HCT116 (cell line): ENCODE measurements at regions not wholly inside any gene's neighbourhood (a gene's known extent, or its start where the extent isn't known, plus 50 kb on each side); places are given as distances from the start of the nearest gene placed in this dataset.

Experiments used
- ATAC-seq: fragments of 200-7000 bp; cut with Tn5 transposase; 2 replicates; pipeline ENCODE4 v1.9.1; 2020; ENCODE audit warnings: mild to moderate bottlenecking, moderate library complexity
- BruUV-seq: library from RNA; stranded (reverse); fragments of 400-500 nt; replicated peaks from 2 replicates; lab custom pipeline; 2021; lab: Mats Ljungman, UMichigan
- CTCF ChIA-PET: fragments of 300-600 bp; sonication (Branson Sonifier 250); formaldehyde crosslinking; loops from one replicate; lab custom pipeline; 2021; ENCODE audit warnings: antibody characterized with exemption; lab: Charles Lee
- POLR2A ChIA-PET: fragments of 300-600, 350-600 bp; sonication (Branson Sonifier 250); formaldehyde crosslinking; loops from one replicate; lab custom pipeline; 2021; ENCODE audit warnings: antibody characterized with exemption; lab: Charles Lee
- RAD21 ChIA-PET, 2 experiments: fragments of 300-600 bp; sonication (Branson Sonifier 250); formaldehyde crosslinking; loops; one replicate each; lab custom pipeline; 2023; ENCODE audit warnings: low total read pairs in 2 of 2; ENCODE audit not compliant: uncharacterized antibody in 2 of 2, unreplicated experiment in 2 of 2, low non-redundant PET in 1 of 2; lab: Charles Lee
- DNase-seq: peaks from one replicate; pipeline ENCODE4 v3.0.0-alpha.2; 2010; ENCODE audit warnings: low read depth, low spot score
- H2AFZ ChIP-seq: fragments of 200-600 bp; shearing (Covaris generic), sonication (generic); 2 replicates; pipeline ENCODE4 v1.6.1; 2017; ENCODE audit warnings: low read depth, mixed run types, mixed read lengths, antibody characterized with exemption, low read length; ENCODE audit not compliant: poor library complexity, severe bottlenecking
- H3K27ac ChIP-seq: 2 replicates; pipeline ENCODE4 v1.5.1; 2012; ENCODE audit warnings: low read depth, low read length
- H3K27me3 ChIP-seq: fragments of 200-600 bp; sonication (generic); 2 replicates; pipeline ENCODE4 v1.6.1; 2016; ENCODE audit warnings: mixed run types, low read length, mixed read lengths; ENCODE audit not compliant: insufficient read depth
- H3K36me3 ChIP-seq, 2 experiments: fragments of 200-500 bp in 1 of 2; fragments of 200-600 bp in 1 of 2; sonication (Bioruptor generic) in 1 of 2; sonication (generic) in 1 of 2; 2 replicates each; pipeline versions ENCODE4 v1.5.1 to v1.6.1; 2014 to 2016; ENCODE audit warnings: low read length in 2 of 2, inconsistent platforms in 1 of 2, mixed read lengths in 1 of 2, mixed run types in 1 of 2; ENCODE audit not compliant: insufficient read depth in 2 of 2, control insufficient read depth in 1 of 2
- H3K4me1 ChIP-seq, 2 experiments: fragments of 200-600 bp in 1 of 2; sonication (generic) in 1 of 2; 2 replicates each; pipeline versions ENCODE4 v1.5.1 to v1.6.1; 2012 to 2017; ENCODE audit warnings: low read length in 2 of 2, inconsistent platforms in 1 of 2, mild to moderate bottlenecking in 1 of 2, mixed read lengths in 1 of 2, mixed run types in 1 of 2, moderate library complexity in 1 of 2; ENCODE audit not compliant: insufficient read depth in 2 of 2, control insufficient read depth in 1 of 2
- H3K4me2 ChIP-seq: fragments of 200-600 bp; sonication (generic); 2 replicates; pipeline ENCODE4 v1.6.1; 2017; ENCODE audit warnings: mixed run types, low read length, mixed read lengths
- H3K4me3 ChIP-seq, 2 experiments: fragments of 200-600 bp in 1 of 2; sonication (generic) in 1 of 2; replicated peaks in 1 of 2; 2 replicates each; pipeline ENCODE4 v1.5.1; 2011 to 2016; ENCODE audit warnings: low read length in 2 of 2, control low read depth in 1 of 2, low read depth in 1 of 2, mild to moderate bottlenecking in 1 of 2, mixed read lengths in 1 of 2, mixed run types in 1 of 2
- H3K79me2 ChIP-seq: fragments of 200-600 bp; sonication (generic); 2 replicates; pipeline ENCODE4 v1.6.1; 2017; ENCODE audit warnings: mild to moderate bottlenecking, mixed run types, low read length, moderate library complexity, mixed read lengths; ENCODE audit not compliant: insufficient read depth
- H3K9ac ChIP-seq: fragments of 200-600 bp; sonication (generic); 2 replicates; pipeline ENCODE4 v1.6.1; 2016; ENCODE audit warnings: low read length, mixed read lengths
- H3K9me2 ChIP-seq: fragments of 200-600 bp; sonication (generic), shearing (Covaris generic); 2 replicates; pipeline ENCODE4 v1.6.1; 2017; ENCODE audit warnings: mixed run types, mild to moderate bottlenecking, moderate library complexity; ENCODE audit not compliant: insufficient read depth
- H3K9me3 ChIP-seq, 2 experiments: fragments of 200-500 bp in 1 of 2; fragments of 200-600 bp in 1 of 2; sonication (Bioruptor generic) in 1 of 2; sonication (generic) in 1 of 2; 2 replicates each; pipeline ENCODE4 v1.6.1; 2014 to 2017; ENCODE audit warnings: low read length in 2 of 2, mixed read lengths in 2 of 2, inconsistent platforms in 1 of 2, low read depth in 1 of 2, mild to moderate bottlenecking in 1 of 2, mixed run types in 1 of 2, moderate library complexity in 1 of 2; ENCODE audit not compliant: control insufficient read depth in 1 of 2, insufficient read depth in 1 of 2
- H4K20me1 ChIP-seq: fragments of 200-600 bp; sonication (generic), shearing (Covaris generic); 2 replicates; pipeline ENCODE4 v1.6.1; 2017; ENCODE audit warnings: mixed run types, mild to moderate bottlenecking, moderate library complexity; ENCODE audit not compliant: insufficient read depth
- ATF3 ChIP-seq: IDR thresholded peaks from 2 replicates; pipeline ENCODE4 v1.6.1; 2012
- CBX3 ChIP-seq: IDR thresholded peaks from 2 replicates; pipeline ENCODE4 v1.6.1; 2012; ENCODE audit warnings: low read depth
- CEBPB ChIP-seq: IDR thresholded peaks from 2 replicates; pipeline ENCODE4 v1.6.1; 2012; ENCODE audit warnings: low read depth
- CTCF ChIP-seq, 3 experiments: fragments of 200-600 bp in 1 of 3; sonication (generic) in 1 of 3; IDR thresholded peaks in 2 of 3; conservative IDR thresholded peaks in 1 of 3; 2 replicates each; pipeline ENCODE4 v1.5.1; 2012 to 2017; ENCODE audit warnings: low read depth in 2 of 3, low read length in 2 of 3, antibody characterized with exemption in 1 of 3, borderline replicate concordance in 1 of 3, control low read depth in 1 of 3, mild to moderate bottlenecking in 1 of 3, mixed read lengths in 1 of 3, mixed run types in 1 of 3, moderate library complexity in 1 of 3; ENCODE audit not compliant: insufficient read depth in 1 of 3
- EGR1 ChIP-seq: IDR thresholded peaks from 2 replicates; pipeline ENCODE4 v1.6.1; 2012; ENCODE audit warnings: low read depth
- EZH2phosphoT487 ChIP-seq: fragments of 200-600 bp; IDR thresholded peaks from 2 replicates; pipeline ENCODE4 v1.6.1; 2018; ENCODE audit warnings: antibody characterized with exemption, borderline replicate concordance
- JUND ChIP-seq: IDR thresholded peaks from 2 replicates; pipeline ENCODE4 v1.6.1; 2012
- MAX ChIP-seq: IDR thresholded peaks from 2 replicates; pipeline ENCODE4 v1.6.1; 2012
- POLR2AphosphoS5 ChIP-seq: IDR thresholded peaks from 2 replicates; pipeline ENCODE4 v1.6.1; 2011; ENCODE audit warnings: mild to moderate bottlenecking, low read depth, low read length, moderate library complexity
- RAD21 ChIP-seq: IDR thresholded peaks from 2 replicates; pipeline ENCODE4 v1.6.1; 2012; ENCODE audit warnings: low read depth, mild to moderate bottlenecking
- REST ChIP-seq: IDR thresholded peaks from 2 replicates; pipeline ENCODE4 v1.6.1; 2012; ENCODE audit warnings: low read depth
- SP1 ChIP-seq: IDR thresholded peaks from 2 replicates; pipeline ENCODE4 v1.6.1; 2012; ENCODE audit warnings: low read depth
- SRF ChIP-seq: IDR thresholded peaks from 2 replicates; pipeline ENCODE4 v1.6.1; 2012; ENCODE audit warnings: low read depth
- TCF7L2 ChIP-seq: IDR thresholded peaks from 2 replicates; pipeline ENCODE4 v1.7.0; 2011; ENCODE audit warnings: borderline replicate concordance, inconsistent platforms; ENCODE audit not compliant: insufficient read depth, insufficient read length; ENCODE audit errors: extremely low read depth
- YY1 ChIP-seq: IDR thresholded peaks from 2 replicates; pipeline ENCODE4 v1.6.1; 2011; ENCODE audit warnings: low read length, low read depth, moderate library complexity, mild to moderate bottlenecking; ENCODE audit not compliant: insufficient replicate concordance; ENCODE audit errors: extremely low read depth
- ZBTB33 ChIP-seq: IDR thresholded peaks from 2 replicates; pipeline ENCODE4 v1.6.1; 2011; ENCODE audit warnings: mild to moderate bottlenecking, low read length, moderate library complexity; ENCODE audit not compliant: insufficient replicate concordance; ENCODE audit errors: extremely low read depth
- ZFX ChIP-seq: fragments of 450-650 bp; IDR thresholded peaks from 2 replicates; pipeline ENCODE4 v1.6.1; 2017
- ZNF274 ChIP-seq: fragments of 200-500 bp; sonication (Bioruptor generic); IDR thresholded peaks from 2 replicates; pipeline ENCODE4 v1.6.1; 2014; ENCODE audit warnings: mild to moderate bottlenecking, low read depth, low read length, inconsistent platforms
- intact Hi-C: fragments of 100-400 bp; cut with micrococcal nuclease; formaldehyde crosslinking; loops from 2 replicates; pipeline ENCODE4 v1.10.0; 2022

GRCh38 chr6:92683748-92684147 lies 735.6 kb downstream of the EPHA7 start:
- intact Hi-C loops, result no loop called here
- RAD21 ChIA-PET, result no interaction called here
- Histone ChIP-seq H3K79me2 (no peaks in the 10 kb centered on the region), H3K27me3 (no peaks in the 10 kb centered on the region), H3K36me3 (no peaks in the 10 kb centered on the region), H2AFZ (no peak overlapping the region), H4K20me1 (no peaks in the 10 kb centered on the region), H3K4me3 (no peak overlapping the region), H3K4me2 (no peak overlapping the region), H3K27ac (no peak overlapping the region), H3K4me1 (no peaks in the 10 kb centered on the region), H3K9me2 (no peaks in the 10 kb centered on the region), H3K9ac (no peak overlapping the region), H3K9me3 (peaks cover 4 to 16% of the 10 kb centered on the region in 2 experiments; a peak in 2 of 4 replicates)
- no peak for ATAC-seq
- no peak for TF ChIP-seq MAX
- no peak for TF ChIP-seq EGR1
- no peak for TF ChIP-seq SP1
- no peak for TF ChIP-seq JUND
- no peak for TF ChIP-seq ZNF274
- no peak for TF ChIP-seq POLR2AphosphoS5
- TF ChIP-seq REST, result no peak
- no peak for TF ChIP-seq CBX3
- no peak for TF ChIP-seq CEBPB
- TF ChIP-seq TCF7L2, result no peak
- no peak for TF ChIP-seq EZH2phosphoT487
- no peak for TF ChIP-seq ZFX
- no peak for TF ChIP-seq SRF
- TF ChIP-seq ATF3, result no peak
- no peak for TF ChIP-seq YY1
- no peak for TF ChIP-seq RAD21
- no peak for TF ChIP-seq CTCF (IDR thresholded peaks at IDR 0.05 in 2 of 3, conservative IDR thresholded peaks at IDR 0.05 in 1 of 3; ENCODE audit: borderline replicate concordance in 1 of 3, insufficient read depth in 1 of 3, low read depth in 2 of 3, low read length in 2 of 3)
- TF ChIP-seq ZBTB33, result no peak
- no TSS peak for BruUV-seq
- POLR2A ChIA-PET, result no interaction called here
- CTCF ChIA-PET, result no interaction called here
- DNase-seq, result no peak
